OCI-LY1 (cell line): ENCODE measurements at regions not wholly inside any gene's neighbourhood (a gene's known extent, or its start where the extent isn't known, plus 50 kb on each side); places are given as distances from the start of the nearest gene placed in this dataset.

Experiments used
- H2AFZ ChIP-seq: fragments of 200-600 bp; sonication (generic), shearing (Covaris generic); 2 replicates; pipeline ENCODE4 v1.6.0; 2014; ENCODE audit warnings: antibody characterized with exemption, mild to moderate bottlenecking, low read length
- H3F3A ChIP-seq: fragments of 200-600 bp; sonication (generic), shearing (Covaris generic); 2 replicates; pipeline ENCODE4 v1.6.0; 2014; ENCODE audit warnings: mild to moderate bottlenecking, antibody characterized with exemption, low read length, moderate library complexity; ENCODE audit not compliant: insufficient read depth
- H3K27ac ChIP-seq: fragments of 200-600 bp; sonication (generic); 2 replicates; pipeline ENCODE4 v1.5.1; 2014; ENCODE audit warnings: low read length, mixed run types, mild to moderate bottlenecking, low read depth; ENCODE audit not compliant: poor library complexity, severe bottlenecking
- H3K27me3 ChIP-seq: fragments of 200-600 bp; sonication (generic); 2 replicates; pipeline ENCODE4 v1.6.0; 2014; ENCODE audit warnings: antibody characterized with exemption, mild to moderate bottlenecking, low read length, moderate library complexity; ENCODE audit not compliant: insufficient read depth
- H3K36me3 ChIP-seq: fragments of 200-600 bp; sonication (generic); 2 replicates; pipeline ENCODE4 v1.6.1; 2014; ENCODE audit warnings: mild to moderate bottlenecking, antibody characterized with exemption, low read length, moderate library complexity, mixed read lengths; ENCODE audit not compliant: insufficient read depth
- H3K4me1 ChIP-seq: fragments of 200-600 bp; sonication (generic); 2 replicates; pipeline ENCODE4 v1.5.1; 2014; ENCODE audit warnings: mild to moderate bottlenecking, low read length, moderate library complexity; ENCODE audit not compliant: insufficient read depth, severe bottlenecking
- H3K4me2 ChIP-seq: fragments of 200-600 bp; sonication (generic), shearing (Covaris generic); 2 replicates; pipeline ENCODE4 v1.6.1; 2014; ENCODE audit warnings: low read length
- H3K4me3 ChIP-seq: fragments of 200-600 bp; sonication (generic); 2 replicates; pipeline ENCODE4 v1.5.1; 2014; ENCODE audit warnings: low read length, low read depth, mild to moderate bottlenecking, mixed read lengths; ENCODE audit not compliant: poor library complexity, severe bottlenecking
- H3K79me2 ChIP-seq: fragments of 200-600 bp; shearing (Covaris generic); 2 replicates; pipeline ENCODE4 v1.6.1; 2016; ENCODE audit warnings: mixed run types, low read length, mixed read lengths; ENCODE audit not compliant: insufficient read depth
- H3K9ac ChIP-seq: fragments of 200-600 bp; sonication (generic), shearing (Covaris generic); 2 replicates; pipeline ENCODE4 v1.6.1; 2014; ENCODE audit warnings: mild to moderate bottlenecking, low read length, mixed read lengths
- H3K9me2 ChIP-seq: fragments of 200-600 bp; sonication (generic), shearing (Covaris generic); 2 replicates; pipeline ENCODE4 v1.6.1; 2014; ENCODE audit warnings: low read depth, mild to moderate bottlenecking, low read length, mixed read lengths
- H3K9me3 ChIP-seq: fragments of 200-600 bp; shearing (Covaris generic); 2 replicates; pipeline ENCODE4 v1.6.1; 2014; ENCODE audit warnings: low read length, mixed read lengths
- H4K20me1 ChIP-seq: fragments of 200-600 bp; sonication (generic), shearing (Covaris generic); 2 replicates; pipeline ENCODE4 v1.6.0; 2016; ENCODE audit warnings: mild to moderate bottlenecking, low read length; ENCODE audit not compliant: insufficient read depth
- EZH2 ChIP-seq: fragments of 200-600 bp; sonication (generic), shearing (Covaris generic); IDR thresholded peaks from 2 replicates; pipeline ENCODE4 v1.8.0; 2017; ENCODE audit warnings: borderline replicate concordance, mixed run types, mild to moderate bottlenecking, antibody characterized with exemption, low read length, moderate library complexity, mixed read lengths
- TF ChIP-seq, protein P1 (sequence below): fragments of 200-600 bp; sonication (generic), shearing (Covaris generic); IDR thresholded peaks from 2 replicates; pipeline ENCODE4 v1.5.1; 2017; ENCODE audit warnings: mild to moderate bottlenecking, antibody characterized with exemption, low read length, moderate library complexity, mixed read lengths

DNA sequence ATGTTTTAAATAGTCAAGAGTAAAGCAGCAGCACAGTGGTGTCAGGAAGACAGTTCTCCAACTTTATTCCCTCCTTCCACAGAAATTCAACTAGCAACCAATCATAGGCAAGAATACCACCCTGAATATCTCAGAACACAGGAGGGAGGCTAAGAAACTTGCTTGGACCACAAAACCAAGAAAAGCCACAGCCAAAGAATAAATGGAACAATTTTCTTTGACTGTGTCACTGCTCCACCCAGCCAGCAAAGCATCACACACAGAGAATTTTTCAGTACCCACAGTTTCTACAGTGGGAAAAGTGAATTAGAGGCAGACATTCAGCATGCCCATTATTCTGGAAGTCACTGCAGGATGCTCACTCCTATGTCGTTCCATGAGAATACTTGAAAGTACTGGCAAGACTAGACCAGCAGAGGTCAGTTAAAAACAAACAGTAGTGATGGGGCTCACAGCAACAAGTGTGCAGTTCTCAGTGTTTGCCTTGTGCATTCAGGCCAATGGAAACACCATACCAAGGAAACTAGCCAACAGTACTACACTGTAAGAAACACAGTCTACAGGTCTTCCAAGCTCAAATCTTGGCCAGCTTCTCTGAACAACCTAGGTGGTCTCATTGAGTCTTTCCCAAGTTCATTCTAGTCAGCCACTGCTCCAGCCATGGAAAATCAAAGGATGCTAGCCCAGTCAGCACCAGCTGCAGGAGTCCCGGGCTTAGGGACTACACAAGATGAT, 56.8 kb upstream of the FOXG1 start:
- Histone ChIP-seq H3K27me3 (no peaks in the 10 kb centered on the region), H3F3A (no peaks in the 10 kb centered on the region), H3K9me2 (no peaks in the 10 kb centered on the region), H3K4me3 (no peak overlapping the region), H3K4me2 (no peak overlapping the region), H3K27ac (no peak overlapping the region), H4K20me1 (no peaks in the 10 kb centered on the region), H3K79me2 (no peaks in the 10 kb centered on the region), H3K4me1 (no peaks in the 10 kb centered on the region), H3K36me3 (no peaks in the 10 kb centered on the region), H3K9me3 (no peaks in the 10 kb centered on the region), H3K9ac (no peak overlapping the region), H2AFZ (no peak overlapping the region)
- TF ChIP-seq EZH2 = no peak
- TF ChIP-seq, protein P1, sequence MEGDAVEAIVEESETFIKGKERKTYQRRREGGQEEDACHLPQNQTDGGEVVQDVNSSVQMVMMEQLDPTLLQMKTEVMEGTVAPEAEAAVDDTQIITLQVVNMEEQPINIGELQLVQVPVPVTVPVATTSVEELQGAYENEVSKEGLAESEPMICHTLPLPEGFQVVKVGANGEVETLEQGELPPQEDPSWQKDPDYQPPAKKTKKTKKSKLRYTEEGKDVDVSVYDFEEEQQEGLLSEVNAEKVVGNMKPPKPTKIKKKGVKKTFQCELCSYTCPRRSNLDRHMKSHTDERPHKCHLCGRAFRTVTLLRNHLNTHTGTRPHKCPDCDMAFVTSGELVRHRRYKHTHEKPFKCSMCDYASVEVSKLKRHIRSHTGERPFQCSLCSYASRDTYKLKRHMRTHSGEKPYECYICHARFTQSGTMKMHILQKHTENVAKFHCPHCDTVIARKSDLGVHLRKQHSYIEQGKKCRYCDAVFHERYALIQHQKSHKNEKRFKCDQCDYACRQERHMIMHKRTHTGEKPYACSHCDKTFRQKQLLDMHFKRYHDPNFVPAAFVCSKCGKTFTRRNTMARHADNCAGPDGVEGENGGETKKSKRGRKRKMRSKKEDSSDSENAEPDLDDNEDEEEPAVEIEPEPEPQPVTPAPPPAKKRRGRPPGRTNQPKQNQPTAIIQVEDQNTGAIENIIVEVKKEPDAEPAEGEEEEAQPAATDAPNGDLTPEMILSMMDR = no peak
